C4-2B (cell line): ENCODE measurements at regions not wholly inside any gene's neighbourhood (a gene's known extent, or its start where the extent isn't known, plus 50 kb on each side); places are given as distances from the start of the nearest gene placed in this dataset.

Experiments
- ZFX ChIP-seq: fragments of 450-650 bp; IDR thresholded peaks from 2 replicates; pipeline ENCODE4 v1.6.1; 2017
- TF ChIP-seq, protein P1 (sequence below): fragments of 450-650 bp; conservative IDR thresholded peaks from 2 replicates; pipeline ENCODE4 v1.5.1; 2017; ENCODE audit warnings: mild to moderate bottlenecking

DNA sequence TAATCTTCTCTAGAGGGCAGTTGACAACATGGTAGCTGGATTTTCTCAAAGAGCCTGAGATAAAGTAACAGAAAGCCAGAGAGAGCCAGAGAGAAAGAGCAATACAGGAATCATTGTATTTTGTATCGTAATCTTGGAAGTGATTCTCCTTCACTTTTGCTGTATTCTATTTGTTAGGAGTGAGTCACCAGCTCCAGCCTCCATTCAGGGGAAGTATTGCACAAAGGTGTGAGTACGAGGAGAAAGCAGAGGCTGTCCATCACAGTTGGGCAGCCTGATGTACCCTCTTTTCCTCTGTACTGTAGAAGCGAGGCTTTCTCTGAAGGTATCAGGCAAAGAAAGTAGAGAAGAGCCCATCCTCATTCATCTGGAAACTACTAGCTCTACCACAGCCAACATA, 176.8 kb downstream of the KCNS3 start:
- TF ChIP-seq, protein P1, sequence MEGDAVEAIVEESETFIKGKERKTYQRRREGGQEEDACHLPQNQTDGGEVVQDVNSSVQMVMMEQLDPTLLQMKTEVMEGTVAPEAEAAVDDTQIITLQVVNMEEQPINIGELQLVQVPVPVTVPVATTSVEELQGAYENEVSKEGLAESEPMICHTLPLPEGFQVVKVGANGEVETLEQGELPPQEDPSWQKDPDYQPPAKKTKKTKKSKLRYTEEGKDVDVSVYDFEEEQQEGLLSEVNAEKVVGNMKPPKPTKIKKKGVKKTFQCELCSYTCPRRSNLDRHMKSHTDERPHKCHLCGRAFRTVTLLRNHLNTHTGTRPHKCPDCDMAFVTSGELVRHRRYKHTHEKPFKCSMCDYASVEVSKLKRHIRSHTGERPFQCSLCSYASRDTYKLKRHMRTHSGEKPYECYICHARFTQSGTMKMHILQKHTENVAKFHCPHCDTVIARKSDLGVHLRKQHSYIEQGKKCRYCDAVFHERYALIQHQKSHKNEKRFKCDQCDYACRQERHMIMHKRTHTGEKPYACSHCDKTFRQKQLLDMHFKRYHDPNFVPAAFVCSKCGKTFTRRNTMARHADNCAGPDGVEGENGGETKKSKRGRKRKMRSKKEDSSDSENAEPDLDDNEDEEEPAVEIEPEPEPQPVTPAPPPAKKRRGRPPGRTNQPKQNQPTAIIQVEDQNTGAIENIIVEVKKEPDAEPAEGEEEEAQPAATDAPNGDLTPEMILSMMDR, result no peak
- TF ChIP-seq ZFX, result no peak
